NB4 (cell line): ENCODE measurements at regions not wholly inside any gene's neighbourhood (a gene's known extent, or its start where the extent isn't known, plus 50 kb on each side); places are given as distances from the start of the nearest gene placed in this dataset.

ENCODE experiments used
- MAX ChIP-seq: IDR thresholded peaks from 2 replicates; pipeline ENCODE4 v1.6.1; 2011; ENCODE audit warnings: low read depth, low read length
- POLR2A ChIP-seq: IDR thresholded peaks from 2 replicates; pipeline ENCODE4 v1.6.1; 2011; ENCODE audit warnings: mild to moderate bottlenecking; ENCODE audit not compliant: insufficient read length; ENCODE audit errors: extremely low read depth
- TF ChIP-seq, protein P1 (sequence below): IDR thresholded peaks from one replicate; pipeline ENCODE4 v1.5.1; 2012; ENCODE audit warnings: low read depth, low read length

DNA sequence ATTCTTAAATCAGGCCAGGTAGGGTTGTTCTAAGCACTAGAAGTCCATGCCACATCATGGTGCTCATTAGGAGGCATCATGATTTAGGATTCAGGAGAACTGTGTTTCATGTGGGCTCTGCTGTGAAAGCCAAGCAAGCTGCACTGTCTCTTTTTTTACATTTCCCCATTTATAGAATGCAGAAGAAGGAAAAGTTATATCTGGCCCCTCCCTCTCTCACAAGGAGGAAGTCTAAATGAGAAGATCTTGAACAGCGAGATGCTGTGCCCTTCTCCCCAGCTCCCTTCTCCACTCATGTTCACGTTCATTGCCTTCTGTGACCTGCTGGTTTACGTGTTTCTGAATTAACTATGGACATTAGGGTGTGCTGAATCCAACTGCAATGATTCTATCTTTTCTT lies 178.5 kb upstream of the RASGRP1 start:
- TF ChIP-seq, protein P1, sequence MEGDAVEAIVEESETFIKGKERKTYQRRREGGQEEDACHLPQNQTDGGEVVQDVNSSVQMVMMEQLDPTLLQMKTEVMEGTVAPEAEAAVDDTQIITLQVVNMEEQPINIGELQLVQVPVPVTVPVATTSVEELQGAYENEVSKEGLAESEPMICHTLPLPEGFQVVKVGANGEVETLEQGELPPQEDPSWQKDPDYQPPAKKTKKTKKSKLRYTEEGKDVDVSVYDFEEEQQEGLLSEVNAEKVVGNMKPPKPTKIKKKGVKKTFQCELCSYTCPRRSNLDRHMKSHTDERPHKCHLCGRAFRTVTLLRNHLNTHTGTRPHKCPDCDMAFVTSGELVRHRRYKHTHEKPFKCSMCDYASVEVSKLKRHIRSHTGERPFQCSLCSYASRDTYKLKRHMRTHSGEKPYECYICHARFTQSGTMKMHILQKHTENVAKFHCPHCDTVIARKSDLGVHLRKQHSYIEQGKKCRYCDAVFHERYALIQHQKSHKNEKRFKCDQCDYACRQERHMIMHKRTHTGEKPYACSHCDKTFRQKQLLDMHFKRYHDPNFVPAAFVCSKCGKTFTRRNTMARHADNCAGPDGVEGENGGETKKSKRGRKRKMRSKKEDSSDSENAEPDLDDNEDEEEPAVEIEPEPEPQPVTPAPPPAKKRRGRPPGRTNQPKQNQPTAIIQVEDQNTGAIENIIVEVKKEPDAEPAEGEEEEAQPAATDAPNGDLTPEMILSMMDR, result no peak
- TF ChIP-seq POLR2A (no peak), MAX (0 out of 2 replicates have a peak, but pooled peaks have one; percentile 4)
